Activated CD8-positive, alpha-beta T cell treated with anti-CD3 and anti-CD28 coated beads for 36 hours (primary cell): ENCODE measurements at regions not wholly inside any gene's neighbourhood (a gene's known extent, or its start where the extent isn't known, plus 50 kb on each side); places are given as distances from the start of the nearest gene placed in this dataset.

Experiments
- ATAC-seq: fragments of 200-7000 bp; cut with Tn5 transposase; one replicate; pipeline ENCODE4 v1.10.0; 2021; ENCODE audit warnings: mild to moderate bottlenecking, moderate library complexity
- CTCF ChIA-PET: fragments of 350-600 bp; sonication (Branson Sonifier 250); formaldehyde crosslinking; loops from one replicate; lab custom pipeline; 2021; ENCODE audit warnings: antibody characterized with exemption; lab: Charles Lee
- POLR2A ChIA-PET: fragments of 350-600 bp; sonication (Branson Sonifier 250); formaldehyde crosslinking; loops from one replicate; lab custom pipeline; 2021; ENCODE audit warnings: antibody characterized with exemption; lab: Charles Lee
- DNase-seq: peaks from one replicate; pipeline ENCODE4 v3.0.0-alpha.2; 2020
- H3K27ac Mint-ChIP-seq: one replicate; pipeline ENCODE4 v1.8.0; 2021; ENCODE audit warnings: mild to moderate bottlenecking, mixed read lengths
- H3K27me3 Mint-ChIP-seq: one replicate; pipeline ENCODE4 v1.8.0; 2021; ENCODE audit warnings: mixed read lengths
- H3K36me3 Mint-ChIP-seq: one replicate; pipeline ENCODE4 v1.8.0; 2021; ENCODE audit warnings: low read depth, mixed read lengths
- H3K4me1 Mint-ChIP-seq: one replicate; pipeline ENCODE4 v1.8.0; 2021; ENCODE audit warnings: low read depth, mixed read lengths
- H3K4me3 Mint-ChIP-seq: one replicate; pipeline ENCODE4 v1.8.0; 2021; ENCODE audit warnings: mild to moderate bottlenecking, moderate library complexity, mixed read lengths
- H3K9me3 Mint-ChIP-seq: one replicate; pipeline ENCODE4 v1.8.0; 2021; ENCODE audit warnings: mixed read lengths
- CTCF ChIP-seq: fragments of 200-600 bp; IDR thresholded peaks from one replicate; pipeline ENCODE4 v1.8.0; 2022; ENCODE audit warnings: antibody characterized with exemption, mild to moderate bottlenecking
- intact Hi-C: fragments of 100-400 bp; cut with micrococcal nuclease; formaldehyde crosslinking; loops from one replicate; pipeline ENCODE4 v1.10.0; 2022

DNA sequence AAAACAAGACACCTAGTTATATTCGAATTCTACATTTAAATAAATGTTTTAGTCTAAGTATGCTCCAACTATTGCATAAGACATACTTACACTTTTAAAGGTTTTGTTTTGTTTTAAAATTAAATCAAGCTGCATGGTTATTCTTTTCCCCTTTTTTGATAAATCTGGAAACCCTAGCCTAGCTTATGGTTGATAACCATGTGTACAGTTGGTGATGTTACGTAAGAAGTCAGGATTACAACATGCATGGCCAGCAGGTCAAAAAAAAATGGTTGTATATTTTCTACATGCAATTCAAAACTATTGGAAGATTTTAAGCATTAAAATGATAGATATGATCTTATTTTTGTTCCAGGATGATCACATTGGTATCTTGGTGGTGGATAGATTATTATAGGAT, 1600.6 kb downstream of the PLA2G4A start:
- DNase-seq (no peak), ATAC-seq (no peak)
- no peak for TF ChIP-seq CTCF
- Mint-ChIP-seq H3K4me3 (no peak overlapping the region), H3K4me1 (no peaks in the 10 kb centered on the region), H3K27ac (no peak overlapping the region), H3K27me3 (no peaks in the 10 kb centered on the region), H3K36me3 (no peaks in the 10 kb centered on the region), H3K9me3 (no peaks in the 10 kb centered on the region)
- intact Hi-C loops = no loop called here
- ChIA-PET POLR2A (no interaction called here), CTCF (no interaction called here)

DNA sequence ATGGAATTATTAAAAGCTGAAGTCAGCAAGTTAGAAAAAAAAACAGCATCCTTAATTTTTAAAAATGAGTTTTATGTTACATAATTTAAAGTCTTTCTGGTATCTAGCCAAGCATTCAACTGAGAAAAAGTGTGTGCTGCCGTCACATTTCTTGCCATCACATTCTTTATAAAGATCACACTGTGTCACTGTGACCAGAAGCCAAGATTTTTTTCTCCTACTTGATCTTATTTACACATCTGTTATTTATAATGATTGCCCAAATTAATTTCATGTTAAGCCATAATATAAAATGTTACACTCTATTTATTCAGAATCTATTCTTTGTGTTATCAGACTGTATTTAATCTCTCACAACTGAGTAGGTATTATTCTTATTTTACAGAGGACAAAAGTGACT, 1603.7 kb downstream of the PLA2G4A start:
- DNase-seq (no peak), ATAC-seq (no peak)
- Mint-ChIP-seq H3K4me3 (no peak overlapping the region), H3K27me3 (no peaks in the 10 kb centered on the region), H3K9me3 (no peaks in the 10 kb centered on the region), H3K4me1 (no peaks in the 10 kb centered on the region), H3K36me3 (no peaks in the 10 kb centered on the region), H3K27ac (no peak overlapping the region)
- no peak for TF ChIP-seq CTCF
- CTCF ChIA-PET = no interaction called here
- POLR2A ChIA-PET = no interaction called here
- intact Hi-C loops = no loop called here

DNA sequence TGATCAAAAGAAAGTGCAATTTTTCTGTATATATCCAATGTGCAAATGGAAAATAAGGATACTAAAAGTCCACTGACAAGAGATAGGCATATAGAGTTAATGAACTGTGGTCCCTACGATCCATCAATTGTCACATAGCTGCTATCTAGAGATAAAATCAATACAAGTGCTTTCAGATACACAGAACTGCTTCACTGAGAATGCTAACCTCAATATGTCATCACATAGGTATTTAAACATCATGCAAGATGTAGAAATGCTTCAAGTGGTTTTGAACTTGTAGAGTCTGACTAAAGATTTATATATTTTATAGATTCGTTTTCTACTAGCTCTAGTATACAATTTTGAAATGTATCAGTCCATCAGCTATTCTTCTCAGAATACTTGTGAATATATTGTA, 1604.7 kb downstream of the PLA2G4A start:
- H3K36me3 Mint-ChIP-seq = no peaks in the 10 kb centered on the region
- H3K27ac Mint-ChIP-seq = no peak overlapping the region
- POLR2A ChIA-PET = no interaction called here
- no peak overlapping the region for H3K4me3 Mint-ChIP-seq
- TF ChIP-seq CTCF = no peak
- intact Hi-C loops = no loop called here
- DNase-seq (no peak), ATAC-seq (no peak)
- H3K27me3 Mint-ChIP-seq = no peaks in the 10 kb centered on the region
- H3K4me1 Mint-ChIP-seq = no peaks in the 10 kb centered on the region
- CTCF ChIA-PET = interaction anchor here (0.6 kb wide), 1 partner anchor 14 kb away, joined by 3 read pairs; no protein-coding TSS in a partner anchor
- peaks cover 4% of the 10 kb centered on the region for H3K9me3 Mint-ChIP-seq

- ChIA-PET POLR2A (no interaction called here), CTCF (no interaction called here)
- H3K9me3 Mint-ChIP-seq = peaks cover 2% of the 10 kb centered on the region
- no peaks in the 10 kb centered on the region for H3K27me3 Mint-ChIP-seq
- no peak for DNase-seq
- intact Hi-C loops = no loop called here
- H3K27ac Mint-ChIP-seq = no peak overlapping the region
- ATAC-seq = no peak
- H3K4me1 Mint-ChIP-seq = no peaks in the 10 kb centered on the region
- no peaks in the 10 kb centered on the region for H3K36me3 Mint-ChIP-seq
- no peak for TF ChIP-seq CTCF
- H3K4me3 Mint-ChIP-seq = no peak overlapping the region
These were observed 1615.8 kb downstream of the PLA2G4A start for GRCh38 chr1:188444526-188444925.

DNA sequence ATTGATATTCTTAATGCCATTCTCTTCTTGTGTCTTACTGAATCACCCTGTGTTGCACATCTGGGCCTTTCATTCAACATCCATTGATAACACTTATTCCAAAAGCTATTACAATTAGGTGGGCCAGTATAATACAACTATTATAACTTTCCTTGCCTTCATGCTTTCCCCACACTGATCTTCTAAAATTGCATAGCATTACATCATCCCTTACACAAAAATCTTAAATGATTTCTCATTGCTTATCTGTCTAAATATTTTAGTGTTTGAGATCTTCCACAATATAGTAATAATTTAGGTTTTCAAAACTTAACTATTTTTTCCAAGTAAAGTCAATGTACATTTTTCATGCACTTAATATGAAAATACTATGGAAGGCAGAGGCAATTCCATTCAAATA, 1634.1 kb downstream of the PLA2G4A start:
- ChIA-PET POLR2A (no interaction called here), CTCF (no interaction called here)
- Mint-ChIP-seq H3K4me1 (no peaks in the 10 kb centered on the region), H3K27ac (no peak overlapping the region), H3K27me3 (no peaks in the 10 kb centered on the region), H3K36me3 (no peaks in the 10 kb centered on the region), H3K9me3 (peaks cover 5% of the 10 kb centered on the region), H3K4me3 (no peak overlapping the region)
- ATAC-seq (no peak), DNase-seq (no peak)
- intact Hi-C loops = no loop called here
- no peak for TF ChIP-seq CTCF
